PFSK-1 (cell line): ENCODE measurements at regions not wholly inside any gene's neighbourhood (a gene's known extent, or its start where the extent isn't known, plus 50 kb on each side); places are given as distances from the start of the nearest gene placed in this dataset.

Experiments used
- FOXP2 ChIP-seq: optimal IDR thresholded peaks from 2 replicates; pipeline ENCODE3; 2011; ENCODE audit warnings: borderline replicate concordance, control low read depth, inconsistent platforms; ENCODE audit not compliant: insufficient read depth; ENCODE audit errors: extremely low read length, extremely low read depth
- POLR2AphosphoS5 ChIP-seq: IDR thresholded peaks from 2 replicates; pipeline ENCODE4 v1.6.1; 2012; ENCODE audit warnings: low read depth, mild to moderate bottlenecking, control low read depth, low read length, moderate library complexity
- SIN3A ChIP-seq: IDR thresholded peaks from 2 replicates; pipeline ENCODE4 v1.6.1; 2012; ENCODE audit warnings: mild to moderate bottlenecking, low read length, moderate library complexity, borderline replicate concordance; ENCODE audit not compliant: insufficient read depth
- TAF1 ChIP-seq: IDR thresholded peaks from 2 replicates; pipeline ENCODE4 v1.6.1; 2012; ENCODE audit warnings: low read length, control low read depth, borderline replicate concordance; ENCODE audit not compliant: insufficient read depth
- TF ChIP-seq, protein P1 (sequence below), 2 experiments: IDR thresholded peaks; 2 replicates each; pipeline versions ENCODE4 v1.6.1 to v1.8.0; 2011 to 2012; ENCODE audit warnings: low read depth in 2 of 2, low read length in 2 of 2, control low read depth in 1 of 2, inconsistent platforms in 1 of 2, mild to moderate bottlenecking in 1 of 2, moderate library complexity in 1 of 2; ENCODE audit not compliant: insufficient read depth in 1 of 2

DNA sequence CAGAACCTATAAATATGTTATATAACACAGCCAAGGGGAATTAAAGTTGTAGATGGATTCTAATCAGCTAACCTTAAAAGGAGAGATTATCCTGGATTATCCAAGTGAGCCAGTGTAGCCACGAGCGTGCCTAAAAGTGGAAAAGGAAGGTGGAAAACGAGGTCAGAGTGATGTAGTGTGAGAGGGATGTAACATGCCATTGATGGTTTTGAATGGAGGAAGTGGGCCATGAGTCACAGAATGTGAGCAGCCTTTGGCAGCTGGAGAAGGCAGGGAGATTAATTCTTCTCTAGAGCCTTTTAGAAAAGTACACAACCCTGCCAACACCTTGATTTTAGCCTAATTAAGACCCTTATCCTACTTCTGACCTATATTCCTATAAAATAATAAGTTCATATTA is 149.1 kb downstream of the SLC39A8 start:
- TF ChIP-seq TAF1 (no peak), SIN3A (no peak), FOXP2 (no peak), POLR2AphosphoS5 (no peak)
- TF ChIP-seq, protein P1, sequence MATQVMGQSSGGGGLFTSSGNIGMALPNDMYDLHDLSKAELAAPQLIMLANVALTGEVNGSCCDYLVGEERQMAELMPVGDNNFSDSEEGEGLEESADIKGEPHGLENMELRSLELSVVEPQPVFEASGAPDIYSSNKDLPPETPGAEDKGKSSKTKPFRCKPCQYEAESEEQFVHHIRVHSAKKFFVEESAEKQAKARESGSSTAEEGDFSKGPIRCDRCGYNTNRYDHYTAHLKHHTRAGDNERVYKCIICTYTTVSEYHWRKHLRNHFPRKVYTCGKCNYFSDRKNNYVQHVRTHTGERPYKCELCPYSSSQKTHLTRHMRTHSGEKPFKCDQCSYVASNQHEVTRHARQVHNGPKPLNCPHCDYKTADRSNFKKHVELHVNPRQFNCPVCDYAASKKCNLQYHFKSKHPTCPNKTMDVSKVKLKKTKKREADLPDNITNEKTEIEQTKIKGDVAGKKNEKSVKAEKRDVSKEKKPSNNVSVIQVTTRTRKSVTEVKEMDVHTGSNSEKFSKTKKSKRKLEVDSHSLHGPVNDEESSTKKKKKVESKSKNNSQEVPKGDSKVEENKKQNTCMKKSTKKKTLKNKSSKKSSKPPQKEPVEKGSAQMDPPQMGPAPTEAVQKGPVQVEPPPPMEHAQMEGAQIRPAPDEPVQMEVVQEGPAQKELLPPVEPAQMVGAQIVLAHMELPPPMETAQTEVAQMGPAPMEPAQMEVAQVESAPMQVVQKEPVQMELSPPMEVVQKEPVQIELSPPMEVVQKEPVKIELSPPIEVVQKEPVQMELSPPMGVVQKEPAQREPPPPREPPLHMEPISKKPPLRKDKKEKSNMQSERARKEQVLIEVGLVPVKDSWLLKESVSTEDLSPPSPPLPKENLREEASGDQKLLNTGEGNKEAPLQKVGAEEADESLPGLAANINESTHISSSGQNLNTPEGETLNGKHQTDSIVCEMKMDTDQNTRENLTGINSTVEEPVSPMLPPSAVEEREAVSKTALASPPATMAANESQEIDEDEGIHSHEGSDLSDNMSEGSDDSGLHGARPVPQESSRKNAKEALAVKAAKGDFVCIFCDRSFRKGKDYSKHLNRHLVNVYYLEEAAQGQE (IDR thresholded peaks at IDR 0.05; ENCODE audit: insufficient read depth in 1 of 2, low read depth in 2 of 2, low read length in 2 of 2) = no peak

DNA sequence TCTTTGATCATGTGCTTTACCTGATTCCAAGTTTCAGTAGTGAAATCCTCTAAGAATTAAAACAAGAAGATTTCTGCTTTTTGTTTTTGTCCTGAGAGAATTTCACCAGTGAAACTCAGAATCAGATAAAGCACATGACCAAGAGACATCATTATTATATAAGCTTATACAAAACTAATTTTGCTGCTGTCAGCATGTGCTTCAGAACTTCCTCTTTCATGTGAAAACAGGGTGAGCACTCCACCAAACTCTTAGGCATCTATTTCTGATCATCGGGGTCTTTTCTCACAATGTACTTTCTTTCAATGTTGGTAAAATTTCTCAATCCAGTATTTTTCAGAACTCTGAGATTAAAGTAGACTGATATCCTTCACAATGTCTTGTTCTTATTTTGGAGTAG is 152.1 kb downstream of the SLC39A8 start:
- no peak for TF ChIP-seq POLR2AphosphoS5

DNA sequence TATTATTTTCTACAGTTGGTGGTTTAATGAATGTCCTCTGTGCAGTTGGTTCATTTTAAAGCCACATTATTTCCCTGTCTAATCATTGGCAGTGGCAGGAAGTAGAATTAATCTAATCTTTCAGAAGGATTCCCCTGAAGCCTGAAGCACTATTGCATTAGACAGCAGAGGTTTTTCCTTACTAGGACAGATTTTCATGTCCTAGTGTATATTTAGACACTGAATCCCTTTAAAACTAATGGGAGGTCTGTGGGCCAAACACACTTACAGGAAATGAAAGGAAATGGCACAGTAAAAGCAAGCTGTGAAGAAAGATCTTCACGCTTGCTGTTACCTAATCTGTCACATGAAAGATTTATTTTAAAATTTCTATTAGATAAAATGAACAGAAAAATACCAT is 165.2 kb downstream of the SLC39A8 start:
- TF ChIP-seq, protein P1 (IDR thresholded peaks at IDR 0.05; ENCODE audit: insufficient read depth in 1 of 2, low read depth in 2 of 2, low read length in 2 of 2) = no peak
- TF ChIP-seq SIN3A (no peak), TAF1 (no peak), FOXP2 (no peak), POLR2AphosphoS5 (no peak)

DNA sequence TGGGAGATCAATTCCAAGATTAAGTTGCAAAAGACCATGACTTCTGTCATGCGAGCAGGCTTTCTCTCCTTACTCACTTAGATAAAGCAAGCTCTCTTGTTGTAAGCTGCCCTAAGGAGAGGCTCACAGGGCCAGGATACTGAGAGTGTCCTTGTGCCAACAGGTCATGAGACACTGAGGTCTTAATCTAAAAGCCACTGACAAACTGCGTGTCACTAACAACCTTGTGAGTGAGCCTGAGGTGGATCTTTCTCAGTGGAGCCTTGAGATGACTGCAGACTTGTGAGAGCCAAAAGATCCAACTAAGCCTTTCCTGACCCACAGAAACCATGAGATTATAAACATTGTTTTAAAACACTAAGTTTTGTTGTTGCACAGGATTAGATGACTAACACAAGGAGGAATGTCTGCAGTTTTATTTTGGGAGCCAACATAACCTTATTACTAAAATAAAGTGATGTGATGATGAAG is 170.5 kb downstream of the SLC39A8 start:
- no peak for TF ChIP-seq FOXP2
- TF ChIP-seq POLR2AphosphoS5 = no peak
- no peak for TF ChIP-seq SIN3A
- no peak for TF ChIP-seq TAF1
- TF ChIP-seq, protein P1 (IDR thresholded peaks at IDR 0.05; ENCODE audit: insufficient read depth in 1 of 2, low read depth in 2 of 2, low read length in 2 of 2) = no peak

DNA sequence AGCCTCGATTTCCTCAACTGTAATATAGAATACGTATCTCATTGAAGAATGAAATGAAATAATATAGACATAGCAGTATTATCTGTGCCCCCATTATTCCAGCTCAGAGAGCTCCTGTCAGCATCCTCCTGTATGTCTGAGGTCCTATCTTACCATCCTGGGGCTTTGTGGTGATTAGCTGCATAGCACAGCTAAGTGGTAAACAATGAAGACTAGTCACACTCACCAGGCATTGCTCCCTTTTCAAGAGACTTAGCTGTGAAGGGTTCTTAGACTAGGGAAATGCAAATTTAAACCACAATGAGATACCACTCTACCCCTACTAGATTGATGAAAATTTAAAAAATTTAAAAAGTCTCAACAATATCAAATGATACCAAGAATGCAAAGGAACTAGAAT is 172.9 kb downstream of the SLC39A8 start:
- TF ChIP-seq POLR2AphosphoS5 (no peak), SIN3A (no peak), FOXP2 (no peak)
- TF ChIP-seq, protein P1 (IDR thresholded peaks at IDR 0.05; ENCODE audit: insufficient read depth in 1 of 2, low read depth in 2 of 2, low read length in 2 of 2) = no peak
